ENCODE measurements at regions not wholly inside any gene's neighbourhood (a gene's known extent, or its start where the extent isn't known, plus 50 kb on each side); places are given as distances from the start of the nearest gene placed in this dataset.

- TF ChIP-seq SALL2 (tag by site-specific recombination; IDR thresholded peaks at IDR 0.05; ENCODE audit: borderline replicate concordance) (no peak), ZNF518A (tag by site-specific recombination; conservative IDR thresholded peaks at IDR 0.05; ENCODE audit: low read depth) (no peak)
Measured at GRCh38 chr12:85484387-85484786, 204.4 kb downstream of the ALX1 start.

All from HEK293 (cell line).